HG02943 (cell line): ENCODE measurements at regions not wholly inside any gene's neighbourhood (a gene's known extent, or its start where the extent isn't known, plus 50 kb on each side); places are given as distances from the start of the nearest gene placed in this dataset.
"Not testable (repeated sequence)": the region's sequence is repeated elsewhere in the genome, so short reads cannot be mapped to it uniquely, and the experiment has no call there.

Experiments
- ATAC-seq: cut with Tn5 transposase; IDR thresholded peaks from one replicate; pipeline ENCODE4 v1.9.1; 2021; ENCODE audit warnings: mild to moderate bottlenecking, low read depth, moderate library complexity; ENCODE audit not compliant: unreplicated experiment

GRCh38 chr6:71681234-71681867 lies 205.0 kb upstream of the RIMS1 start:
- ATAC-seq: no peak

GRCh38 chr6:71686021-71686677 lies 200.2 kb upstream of the RIMS1 start:
- not testable (repeated sequence) for ATAC-seq

- ATAC-seq: no peak
Observed at GRCh38 chr6:71698702-71699101, 187.6 kb upstream of the RIMS1 start.

GRCh38 chr6:71706523-71706922 lies 179.8 kb upstream of the RIMS1 start:
- ATAC-seq: no peak

GRCh38 chr6:71707059-71707458 lies 179.3 kb upstream of the RIMS1 start:
- no peak for ATAC-seq

- no peak for ATAC-seq
Observed at GRCh38 chr6:71720705-71721104, 165.6 kb upstream of the RIMS1 start.

- no peak for ATAC-seq
Observed at GRCh38 chr6:71721642-71722041, 164.7 kb upstream of the RIMS1 start.

GRCh38 chr6:71722736-71723135 lies 163.6 kb upstream of the RIMS1 start:
- ATAC-seq: no peak

GRCh38 chr6:71724456-71725125 lies 161.8 kb upstream of the RIMS1 start:
- ATAC-seq: no peak

GRCh38 chr6:71725126-71725470 lies 161.3 kb upstream of the RIMS1 start:
- no peak for ATAC-seq

GRCh38 chr6:71726121-71726520 lies 160.2 kb upstream of the RIMS1 start:
- no peak for ATAC-seq

- peak; percentile 82 for ATAC-seq
Observed at GRCh38 chr6:71727632-71728294, 158.6 kb upstream of the RIMS1 start.

- no peak for ATAC-seq
Observed at GRCh38 chr6:71730284-71730683, 156.1 kb upstream of the RIMS1 start.

- no peak for ATAC-seq
Observed at GRCh38 chr6:71733970-71734899, 152.1 kb upstream of the RIMS1 start.

GRCh38 chr6:71737953-71738352 lies 148.4 kb upstream of the RIMS1 start:
- no peak for ATAC-seq

- no peak for ATAC-seq
Observed at GRCh38 chr6:71745525-71745924, 140.8 kb upstream of the RIMS1 start.

- no peak for ATAC-seq
Observed at GRCh38 chr6:71766146-71766760, 120.1 kb upstream of the RIMS1 start.

GRCh38 chr6:71766796-71767195 lies 119.6 kb upstream of the RIMS1 start:
- ATAC-seq: no peak

GRCh38 chr6:71768356-71768755 lies 118.0 kb upstream of the RIMS1 start:
- ATAC-seq: no peak

- no peak for ATAC-seq
Observed at GRCh38 chr6:71808865-71809264, 77.5 kb upstream of the RIMS1 start.
